Adrenal gland (tissue), 9 donors: ENCODE measurements at regions not wholly inside any gene's neighbourhood (a gene's known extent, or its start where the extent isn't known, plus 50 kb on each side); places are given as distances from the start of the nearest gene placed in this dataset.

ENCODE experiments used
- DNase-seq, 7 donors: peaks; one replicate each; pipeline ENCODE4 v3.0.0-alpha.2; 2019 to 2020
- H3K27ac ChIP-seq, 5 donors: fragments of 200-600 bp; sonication (generic) in 4 of 5; 1 replicate in 3 of 5; 2 replicates in 2 of 5; pipeline versions ENCODE4 v1.5.1 to v1.8.0; 2016 to 2020; ENCODE audit warnings: mild to moderate bottlenecking in 1 of 5
- H3K27me3 ChIP-seq: fragments of 200-600 bp; 2 replicates; pipeline ENCODE4 v1.8.0; 2021
- H3K36me3 ChIP-seq, 2 donors: fragments of 200-600 bp; replicated peaks in 1 of 2; 1 replicate in 1 of 2; 2 replicates in 1 of 2; pipeline versions ENCODE4 v1.5.1 to v1.8.0; 2018 to 2022
- H3K4me1 ChIP-seq, 2 donors: fragments of 200-600 bp; replicated peaks in 1 of 2; 1 replicate in 1 of 2; 2 replicates in 1 of 2; pipeline versions ENCODE4 v1.5.1 to v1.8.0; 2018 to 2021
- H3K4me3 ChIP-seq, 4 donors: fragments of 200-600 bp; sonication (generic) in 3 of 4; one replicate each; pipeline ENCODE4 v1.5.1; 2016 to 2018
- H3K9me3 ChIP-seq, 3 donors: fragments of 200-600 bp; sonication (generic) in 1 of 3; replicated peaks in 1 of 3; 1 replicate in 2 of 3; 2 replicates in 1 of 3; pipeline versions ENCODE4 v1.5.1 to v1.8.0; 2016 to 2021
- CTCF ChIP-seq, 6 experiments: fragments of 450-650 bp in 4 of 6; fragments of 200-600 bp in 2 of 6; sonication (generic) in 1 of 6; IDR thresholded peaks; 1 replicate in 5 of 6; 2 replicates in 1 of 6; pipeline versions ENCODE4 v1.5.1 to v1.8.0; 2016 to 2021; ENCODE audit warnings: antibody characterized with exemption in 6 of 6, mild to moderate bottlenecking in 2 of 6, moderate library complexity in 1 of 6
- POLR2A ChIP-seq, 2 donors: fragments of 450-650 bp; IDR thresholded peaks; one replicate each; pipeline ENCODE4 v1.6.1; 2017; ENCODE audit warnings: antibody characterized with exemption in 2 of 2, mild to moderate bottlenecking in 2 of 2, moderate library complexity in 1 of 2
- WGBS, 4 donors: extraction: QIAGEN DNeasy Blood & Tissue Kit in 2 of 4; methylation state at CpG; one replicate each; pipeline versions ENCODE4 v1.1.5 to v1.1.7; 2013 to 2017; 5-methylcytosine and 5-hydroxymethylcytosine counted together
- intact Hi-C, 2 donors: fragments of 100-400 bp; cut with DNase I; formaldehyde crosslinking; loops; one replicate each; pipeline versions ENCODE4 v1.14.1 to v1.15.0; 2022 to 2023
- donor health status: healthy with polysubstance abuse.
- donor health status: Bipolar disorder and iron deficiency.
- donor health status: DM: yes; HTN: yes; CAD: no.
- donor health status: DM: no; HTN: no; CAD: no.
- donor health status: DM: no; HTN: no; CAD: no.

- no peak for DNase-seq
- TF ChIP-seq CTCF (IDR thresholded peaks at IDR 0.05): no peak
- TF ChIP-seq POLR2A (IDR thresholded peaks at IDR 0.05): no peak
- H3K9me3 ChIP-seq: no peaks in the 10 kb centered on the region
- H3K4me1 ChIP-seq: no peaks in the 10 kb centered on the region
- intact Hi-C loops: no loop called here
- no peak overlapping the region for H3K27ac ChIP-seq
- H3K4me3 ChIP-seq: no peak overlapping the region
- H3K27me3 ChIP-seq: no peaks in the 10 kb centered on the region
- no peaks in the 10 kb centered on the region for H3K36me3 ChIP-seq
These were observed 241.2 kb downstream of the FAM76B start for GRCh38 chr11:95548416-95548815.

- TF ChIP-seq CTCF (IDR thresholded peaks at IDR 0.05): no peak
- no peak for TF ChIP-seq POLR2A (IDR thresholded peaks at IDR 0.05)
- Histone ChIP-seq H3K27ac (no peak overlapping the region), H3K4me1 (no peaks in the 10 kb centered on the region), H3K9me3 (no peaks in the 10 kb centered on the region), H3K36me3 (no peaks in the 10 kb centered on the region), H3K27me3 (no peaks in the 10 kb centered on the region), H3K4me3 (no peak overlapping the region)
- DNase-seq: no peak
- intact Hi-C loops: no loop called here
These were observed 241.6 kb downstream of the FAM76B start for GRCh38 chr11:95547976-95548375.

- 78 to 92% (median 83%) methylated on average over 2 of the region's 2 CpGs for WGBS, 4 donors
- H3K36me3 ChIP-seq: no peaks in the 10 kb centered on the region
- intact Hi-C loops: no loop called here
- DNase-seq: no peak
- H3K9me3 ChIP-seq: no peaks in the 10 kb centered on the region
- H3K27me3 ChIP-seq: no peaks in the 10 kb centered on the region
- no peak overlapping the region for H3K27ac ChIP-seq
- H3K4me3 ChIP-seq: no peak overlapping the region
- TF ChIP-seq CTCF (IDR thresholded peaks at IDR 0.05) (no peak), POLR2A (IDR thresholded peaks at IDR 0.05) (no peak)
- H3K4me1 ChIP-seq: no peaks in the 10 kb centered on the region
These were observed 242.4 kb downstream of the FAM76B start for GRCh38 chr11:95547186-95547585.

GRCh38 chr11:95545116-95545875, 244.3 kb downstream of the FAM76B start:
- TF ChIP-seq CTCF (IDR thresholded peaks at IDR 0.05): no peak
- TF ChIP-seq POLR2A (IDR thresholded peaks at IDR 0.05): no peak
- intact Hi-C loops: no loop called here
- Histone ChIP-seq H3K27ac (no peak overlapping the region), H3K4me1 (no peaks in the 10 kb centered on the region), H3K9me3 (no peaks in the 10 kb centered on the region), H3K36me3 (no peaks in the 10 kb centered on the region), H3K27me3 (no peaks in the 10 kb centered on the region), H3K4me3 (no peak overlapping the region)
- no peak for DNase-seq
- WGBS, 4 donors: 63 to 65% (median 63%) methylated on average over 9 of the region's 9 CpGs
